ENCODE measurements at regions not wholly inside any gene's neighbourhood (a gene's known extent, or its start where the extent isn't known, plus 50 kb on each side); places are given as distances from the start of the nearest gene placed in this dataset.

DNA sequence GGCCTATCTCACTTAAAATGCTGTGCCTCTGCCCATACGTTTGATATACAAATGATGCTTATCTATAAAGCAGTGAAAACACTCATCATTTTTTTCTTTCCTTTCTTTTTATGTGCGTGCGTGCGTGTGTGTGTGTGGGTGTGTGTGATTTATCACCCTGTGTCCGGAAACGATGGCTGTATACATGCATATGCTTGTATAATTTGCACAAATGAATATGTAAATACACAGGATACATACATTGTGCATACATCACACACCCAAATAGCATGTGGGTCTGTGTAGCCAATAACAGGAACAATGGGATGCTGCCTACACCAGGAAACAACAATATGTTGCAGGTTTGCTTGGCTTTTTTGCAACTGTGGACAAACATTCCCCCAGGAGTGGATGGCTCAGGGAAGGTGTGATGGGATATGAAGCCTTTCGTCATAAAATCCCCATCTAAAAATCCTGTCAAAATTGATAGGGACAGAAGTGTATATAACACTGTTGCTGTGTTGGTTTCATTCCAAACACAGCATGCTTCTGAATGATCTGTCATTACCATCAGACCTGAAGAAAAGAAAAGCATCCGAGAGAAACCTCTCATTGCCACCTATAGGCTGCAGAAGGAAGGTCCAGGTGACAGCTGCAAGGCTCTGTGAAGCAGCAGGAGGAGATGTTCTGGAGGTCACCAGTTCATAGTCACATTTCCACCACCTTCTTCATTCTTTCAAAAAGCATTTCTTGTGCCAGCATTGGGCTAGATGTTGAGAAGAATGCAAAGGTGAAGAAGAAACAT is 503.9 kb upstream of the NR2F2 start:
- ATAC-seq: no peak
- no peaks in the 10 kb centered on the region for H3K9me3 Mint-ChIP-seq
- DNase-seq: no peak
- no peaks in the 10 kb centered on the region for H3K36me3 Mint-ChIP-seq (ENCODE audit: low read depth)
- no peaks in the 10 kb centered on the region for H3K4me1 Mint-ChIP-seq
- H3K27ac Mint-ChIP-seq: no peak overlapping the region
- no peaks in the 10 kb centered on the region for H3K27me3 Mint-ChIP-seq
- H3K4me3 Mint-ChIP-seq: no peak overlapping the region

DNA sequence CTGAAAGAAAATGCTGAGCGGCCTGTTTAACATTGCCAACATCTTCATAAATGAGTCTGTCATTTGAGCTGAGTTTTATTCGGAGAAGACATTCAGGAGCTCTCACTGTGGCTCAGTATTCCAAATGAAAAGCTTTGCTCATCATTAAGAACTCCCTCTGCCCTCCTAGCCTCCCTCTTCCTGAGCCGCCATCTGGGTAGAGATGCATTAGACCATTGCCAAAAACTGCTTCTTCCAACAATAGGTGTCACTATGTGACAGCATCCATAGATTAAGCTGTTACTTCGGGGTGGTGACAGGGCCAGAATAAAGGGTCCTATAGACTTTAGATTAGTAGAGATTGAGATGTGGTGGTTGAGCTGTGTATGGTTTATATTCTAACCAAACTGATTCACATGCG is 501.4 kb upstream of the NR2F2 start:
- Mint-ChIP-seq H3K4me1 (no peaks in the 10 kb centered on the region), H3K36me3 (ENCODE audit: low read depth) (no peaks in the 10 kb centered on the region), H3K4me3 (no peak overlapping the region), H3K27ac (no peak overlapping the region), H3K27me3 (no peaks in the 10 kb centered on the region), H3K9me3 (no peaks in the 10 kb centered on the region)
- no peak for DNase-seq
- ATAC-seq: no peak

DNA sequence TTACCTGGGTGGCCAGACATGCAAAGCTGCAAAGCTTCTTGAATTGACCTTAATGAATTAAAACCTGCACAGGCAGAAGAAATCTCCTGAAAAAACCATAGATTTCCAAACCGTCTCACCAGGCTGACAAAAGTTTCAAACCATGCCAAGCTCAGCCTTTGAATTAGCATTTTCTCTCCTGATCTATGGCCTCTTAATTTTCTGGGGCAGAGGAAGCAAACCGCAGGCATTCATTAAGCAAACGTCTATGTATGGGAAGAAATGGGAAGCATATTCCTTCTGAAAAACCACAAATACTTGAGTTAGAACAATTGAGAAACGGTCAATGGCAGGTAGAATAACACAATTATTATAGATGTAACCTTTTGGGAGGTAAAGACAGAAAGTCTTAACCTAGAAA is 500.2 kb upstream of the NR2F2 start:
- Mint-ChIP-seq H3K9me3 (no peaks in the 10 kb centered on the region), H3K27ac (no peak overlapping the region), H3K27me3 (no peaks in the 10 kb centered on the region), H3K4me1 (no peaks in the 10 kb centered on the region), H3K4me3 (no peak overlapping the region), H3K36me3 (ENCODE audit: low read depth) (no peaks in the 10 kb centered on the region)
- DNase-seq: no peak
- ATAC-seq: no peak

DNA sequence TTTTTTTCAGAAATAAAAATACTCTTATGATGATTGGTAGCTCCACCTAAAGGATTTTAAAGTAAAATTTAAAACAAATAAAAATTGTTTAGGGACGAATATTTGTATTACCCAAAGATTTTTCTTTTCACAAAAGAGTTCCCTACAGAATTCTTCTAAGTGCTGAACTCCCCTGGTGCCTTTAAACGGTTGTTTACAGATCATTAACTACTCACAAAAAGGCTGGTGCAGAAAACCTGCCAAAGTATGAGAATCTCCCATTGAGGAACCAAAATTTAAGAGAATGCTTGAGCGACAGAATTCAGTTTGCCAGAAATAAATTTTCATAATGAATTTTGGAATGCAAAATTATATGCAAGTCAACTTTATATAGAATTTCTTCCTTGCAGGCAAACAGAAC is 497.8 kb upstream of the NR2F2 start:
- H3K27me3 Mint-ChIP-seq: no peaks in the 10 kb centered on the region
- ATAC-seq (no peak), DNase-seq (no peak)
- no peaks in the 10 kb centered on the region for H3K36me3 Mint-ChIP-seq (ENCODE audit: low read depth)
- H3K4me1 Mint-ChIP-seq: no peaks in the 10 kb centered on the region
- no peak overlapping the region for H3K27ac Mint-ChIP-seq
- H3K4me3 Mint-ChIP-seq: no peak overlapping the region
- H3K9me3 Mint-ChIP-seq: no peaks in the 10 kb centered on the region

GRCh38 chr15:95834028-95834804 is 496.3 kb upstream of the NR2F2 start:
- H3K27ac Mint-ChIP-seq: no peak overlapping the region

DNA sequence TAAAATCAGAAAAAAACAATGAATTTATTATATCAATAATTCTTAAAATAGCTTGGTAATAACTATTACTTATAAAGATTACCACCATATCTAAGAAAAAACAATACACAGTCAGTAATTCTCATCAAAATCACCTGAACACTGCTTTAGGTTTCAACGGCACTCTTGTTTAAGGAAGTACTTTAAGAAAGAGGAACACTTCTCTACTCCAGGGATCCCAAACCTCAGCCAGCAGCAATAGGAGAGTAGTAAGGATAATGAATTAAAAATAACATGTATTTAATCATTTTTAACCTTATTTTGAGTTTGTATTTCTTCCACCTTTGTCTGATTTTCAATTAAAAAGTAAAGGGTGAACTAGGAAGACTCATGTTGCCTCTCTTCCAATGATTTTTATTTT is 494.0 kb upstream of the NR2F2 start:
- peaks cover 24% of the 10 kb centered on the region for H3K4me1 Mint-ChIP-seq

More at GRCh38 chr15:95834028-95834804, 496.3 kb upstream of the NR2F2 start:
- no peaks in the 10 kb centered on the region for H3K9me3 Mint-ChIP-seq
- ATAC-seq: no peak
- no peak overlapping the region for H3K4me3 Mint-ChIP-seq
- H3K4me1 Mint-ChIP-seq: peaks cover 6% of the 10 kb centered on the region
- H3K36me3 Mint-ChIP-seq (ENCODE audit: low read depth): no peaks in the 10 kb centered on the region
- H3K27me3 Mint-ChIP-seq: no peaks in the 10 kb centered on the region
- DNase-seq: no peak

DNA sequence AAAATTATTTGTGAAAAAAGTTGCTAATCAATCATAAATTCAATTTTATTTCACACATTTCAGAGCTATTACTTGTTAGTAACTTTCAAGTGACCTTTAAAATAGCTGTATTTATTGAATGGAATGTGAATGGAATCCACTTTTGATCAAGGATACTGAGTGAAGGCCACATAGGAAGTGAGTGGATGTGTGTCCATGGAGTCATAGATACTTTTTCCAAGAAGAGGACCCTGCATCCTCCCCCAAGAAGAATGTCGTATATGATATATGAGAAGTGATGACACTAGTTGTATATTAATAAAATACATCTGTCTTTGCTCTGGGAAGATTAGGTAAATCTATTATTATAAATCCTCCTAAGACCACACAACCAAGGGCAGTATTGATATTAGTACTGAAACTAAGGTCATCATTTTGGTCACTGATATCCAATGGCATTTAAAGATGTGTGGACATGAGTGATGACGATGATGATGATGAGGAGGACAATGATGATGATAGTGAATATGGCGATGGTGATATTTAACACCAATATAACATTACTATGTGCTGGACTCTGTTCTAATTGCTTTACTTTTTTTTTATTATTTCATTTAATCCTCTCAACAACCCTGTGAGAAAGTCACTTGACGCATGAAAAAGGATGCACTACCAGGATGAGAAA is 493.0 kb upstream of the NR2F2 start:
- Mint-ChIP-seq H3K9me3 (no peaks in the 10 kb centered on the region), H3K4me1 (peaks cover 24% of the 10 kb centered on the region), H3K27ac (no peak overlapping the region), H3K27me3 (no peaks in the 10 kb centered on the region), H3K4me3 (no peak overlapping the region), H3K36me3 (ENCODE audit: low read depth) (no peaks in the 10 kb centered on the region)
- ATAC-seq: no peak
- no peak for DNase-seq

More for the DNA sequence above, 494.0 kb upstream of the NR2F2 start:
- ATAC-seq (no peak), DNase-seq (no peak)
- no peak overlapping the region for H3K4me3 Mint-ChIP-seq
- H3K27ac Mint-ChIP-seq: no peak overlapping the region
- H3K27me3 Mint-ChIP-seq: no peaks in the 10 kb centered on the region
- no peaks in the 10 kb centered on the region for H3K36me3 Mint-ChIP-seq (ENCODE audit: low read depth)
- H3K9me3 Mint-ChIP-seq: no peaks in the 10 kb centered on the region

- Mint-ChIP-seq H3K9me3 (no peaks in the 10 kb centered on the region), H3K4me3 (no peak overlapping the region), H3K4me1 (peaks cover 24% of the 10 kb centered on the region), H3K36me3 (ENCODE audit: low read depth) (no peaks in the 10 kb centered on the region), H3K27me3 (no peaks in the 10 kb centered on the region), H3K27ac (no peak overlapping the region)
- ATAC-seq: no peak
- no peak for DNase-seq
Measured at GRCh38 chr15:95839367-95839782, 491.1 kb upstream of the NR2F2 start.

- no peak overlapping the region for H3K4me3 Mint-ChIP-seq
- DNase-seq: no peak
Measured at GRCh38 chr15:95840004-95840403, 490.5 kb upstream of the NR2F2 start.

DNA sequence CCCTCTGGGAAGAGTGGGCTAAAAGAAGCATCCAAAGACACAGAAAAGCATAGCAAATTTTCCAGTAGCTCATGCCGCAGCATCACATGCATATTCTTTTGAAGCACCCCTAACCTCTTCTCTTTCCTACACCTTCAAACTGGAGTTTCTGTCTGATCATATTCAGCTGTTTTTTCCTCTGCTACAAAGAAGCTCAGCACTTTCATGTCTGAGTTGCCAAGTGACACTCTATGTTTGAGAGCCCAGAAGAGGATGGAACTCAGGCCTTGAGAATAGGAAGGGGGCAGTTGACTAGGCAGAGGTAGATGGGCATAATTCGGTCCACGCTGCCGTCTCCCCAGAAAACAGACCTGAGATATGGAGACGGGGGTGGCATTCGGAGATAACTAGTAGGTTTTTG is 489.6 kb upstream of the NR2F2 start:
- H3K27me3 Mint-ChIP-seq: no peaks in the 10 kb centered on the region

More at GRCh38 chr15:95840004-95840403, 490.5 kb upstream of the NR2F2 start:
- no peak overlapping the region for H3K27ac Mint-ChIP-seq
- H3K4me1 Mint-ChIP-seq: peaks cover 24% of the 10 kb centered on the region
- no peaks in the 10 kb centered on the region for H3K27me3 Mint-ChIP-seq
- no peaks in the 10 kb centered on the region for H3K9me3 Mint-ChIP-seq
- H3K36me3 Mint-ChIP-seq (ENCODE audit: low read depth): no peaks in the 10 kb centered on the region
- no peak for ATAC-seq

DNA sequence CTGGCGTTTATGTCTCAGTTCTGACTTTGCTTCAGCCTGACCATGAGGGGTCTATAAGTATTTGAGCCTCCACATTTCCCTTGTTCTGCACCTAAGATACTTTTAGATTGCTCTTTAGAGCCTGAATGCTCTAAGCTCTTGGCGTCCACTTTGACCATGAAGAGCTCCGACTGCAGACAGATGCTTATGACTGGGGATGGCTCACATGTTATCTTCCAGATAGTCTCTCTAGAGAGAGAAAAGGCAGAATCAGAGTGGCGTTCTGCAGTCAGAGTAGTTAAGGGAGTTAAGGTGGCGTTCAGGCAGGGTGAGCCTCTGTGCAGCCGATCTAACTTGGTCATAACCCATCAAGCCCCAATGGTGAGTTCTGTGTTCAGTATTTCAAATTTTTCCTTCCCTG is 487.9 kb upstream of the NR2F2 start:
- Mint-ChIP-seq H3K27ac (no peak overlapping the region), H3K4me3 (no peak overlapping the region), H3K9me3 (no peaks in the 10 kb centered on the region), H3K27me3 (no peaks in the 10 kb centered on the region), H3K36me3 (ENCODE audit: low read depth) (no peaks in the 10 kb centered on the region), H3K4me1 (peaks cover 24% of the 10 kb centered on the region)
- no peak for ATAC-seq
- DNase-seq: no peak

More for the DNA sequence above, 489.6 kb upstream of the NR2F2 start:
- no peaks in the 10 kb centered on the region for H3K36me3 Mint-ChIP-seq (ENCODE audit: low read depth)
- H3K4me3 Mint-ChIP-seq: no peak overlapping the region
- DNase-seq: no peak
- peaks cover 24% of the 10 kb centered on the region for H3K4me1 Mint-ChIP-seq
- H3K27ac Mint-ChIP-seq: no peak overlapping the region
- no peak for ATAC-seq
- H3K9me3 Mint-ChIP-seq: no peaks in the 10 kb centered on the region

DNA sequence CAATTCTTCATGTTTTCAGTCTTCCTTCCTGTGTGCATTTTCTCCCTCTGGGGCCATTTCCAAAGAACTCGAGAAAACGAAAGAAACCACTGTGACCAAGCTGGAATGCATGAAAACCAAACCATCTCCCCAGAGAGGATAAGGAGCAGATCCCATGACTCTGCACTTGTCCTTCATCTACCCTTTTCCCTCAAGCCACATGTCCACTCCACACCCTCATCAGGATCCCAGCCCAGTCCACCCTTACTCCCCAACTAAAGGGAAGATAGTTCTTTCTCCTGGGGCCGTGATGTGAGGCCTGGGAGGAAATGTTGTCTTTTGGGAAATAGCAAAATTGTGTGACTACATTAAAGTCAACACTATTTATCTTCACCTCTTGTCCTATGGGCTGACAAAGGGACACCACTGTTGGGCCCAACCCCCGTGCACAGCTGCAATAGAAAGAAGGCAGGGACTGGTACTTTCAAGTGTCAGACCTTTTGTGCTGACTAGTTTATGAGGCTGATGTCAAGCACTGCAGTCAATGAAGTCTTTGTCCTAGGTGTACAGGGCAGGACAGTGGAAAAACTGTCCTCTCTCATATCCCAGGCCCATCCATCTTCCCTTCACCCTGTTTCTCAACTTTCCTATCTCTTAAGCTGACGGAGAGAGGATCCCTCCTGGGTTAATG is 487.1 kb upstream of the NR2F2 start:
- DNase-seq: no peak
- Mint-ChIP-seq H3K4me1 (peaks cover 24% of the 10 kb centered on the region), H3K4me3 (no peak overlapping the region), H3K36me3 (ENCODE audit: low read depth) (no peaks in the 10 kb centered on the region), H3K9me3 (no peaks in the 10 kb centered on the region), H3K27ac (no peak overlapping the region), H3K27me3 (no peaks in the 10 kb centered on the region)
- no peak for ATAC-seq

DNA sequence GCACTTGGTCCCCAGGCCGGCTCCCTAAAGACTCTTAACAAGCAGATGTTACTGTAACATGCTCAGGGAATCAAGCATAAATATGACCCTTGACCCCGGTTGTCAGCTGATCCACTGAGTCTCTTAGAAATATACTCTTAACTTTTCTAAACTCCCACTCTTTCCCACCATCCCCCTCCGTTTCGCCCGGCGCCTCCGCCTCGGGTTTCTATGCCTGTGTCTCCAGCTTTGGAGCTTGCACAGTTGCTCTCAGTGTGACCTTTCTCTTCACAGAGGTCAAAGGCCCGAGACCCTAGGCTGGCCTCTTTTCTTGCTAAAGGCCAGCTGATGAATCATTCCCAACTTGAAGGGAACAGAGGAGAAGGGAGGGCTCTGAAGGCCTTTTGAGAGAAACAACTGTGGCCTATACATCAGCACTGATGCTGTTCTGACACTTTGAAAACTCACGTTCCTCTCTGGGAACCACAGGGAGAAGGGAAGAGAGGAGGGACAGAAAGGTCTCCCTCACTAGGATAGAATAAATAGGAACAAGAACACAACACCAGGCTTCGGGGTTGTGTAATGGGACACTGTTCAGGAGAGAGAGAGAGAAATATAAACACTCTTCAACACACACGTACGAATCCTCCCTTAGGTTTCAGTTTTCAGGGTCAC is 484.5 kb upstream of the NR2F2 start:
- Mint-ChIP-seq H3K4me3 (no peak overlapping the region), H3K27me3 (no peaks in the 10 kb centered on the region), H3K36me3 (ENCODE audit: low read depth) (no peaks in the 10 kb centered on the region), H3K27ac (no peak overlapping the region), H3K4me1 (peaks cover under 1% of the 10 kb centered on the region), H3K9me3 (no peaks in the 10 kb centered on the region)
- no peak for DNase-seq
- ATAC-seq: no peak

GRCh38 chr15:95848126-95848525 is 482.4 kb upstream of the NR2F2 start:
- Mint-ChIP-seq H3K4me1 (no peaks in the 10 kb centered on the region), H3K36me3 (ENCODE audit: low read depth) (no peaks in the 10 kb centered on the region), H3K4me3 (no peak overlapping the region), H3K27me3 (no peaks in the 10 kb centered on the region), H3K9me3 (no peaks in the 10 kb centered on the region), H3K27ac (no peak overlapping the region)
- DNase-seq: no peak
- ATAC-seq: no peak

Measured in activated naive CD8-positive, alpha-beta T cell treated with anti-CD3 and anti-CD28 coated beads, Interleukin-2, amount 50 U/mL, for 24 hours (primary cell).